SU-DHL-6 (cell line): ENCODE measurements at regions not wholly inside any gene's neighbourhood (a gene's known extent, or its start where the extent isn't known, plus 50 kb on each side); places are given as distances from the start of the nearest gene placed in this dataset.

Experiments used
- H2AFZ ChIP-seq: fragments of 200-600 bp; sonication (generic); 2 replicates; pipeline ENCODE4 v1.6.1; 2014; ENCODE audit warnings: low read depth, mild to moderate bottlenecking, moderate library complexity, mixed read lengths, antibody characterized with exemption, low read length; ENCODE audit not compliant: severe bottlenecking
- H3F3A ChIP-seq: fragments of 200-600 bp; shearing (Covaris generic); 2 replicates; pipeline ENCODE4 v1.6.0; 2016; ENCODE audit warnings: antibody characterized with exemption, mild to moderate bottlenecking; ENCODE audit not compliant: insufficient read depth
- H3K27ac ChIP-seq: fragments of 200-600 bp; sonication (generic); 2 replicates; pipeline ENCODE4 v1.5.1; 2016; ENCODE audit warnings: low read depth, mild to moderate bottlenecking, low read length, moderate library complexity, mixed read lengths
- H3K27me3 ChIP-seq: fragments of 200-600 bp; sonication (generic), shearing (Covaris generic); 2 replicates; pipeline ENCODE4 v1.6.0; 2014; ENCODE audit warnings: mild to moderate bottlenecking, low read length
- H3K36me3 ChIP-seq: fragments of 200-600 bp; sonication (generic); 2 replicates; pipeline ENCODE4 v1.6.1; 2014; ENCODE audit warnings: mild to moderate bottlenecking, low read length, mixed read lengths
- H3K4me2 ChIP-seq: fragments of 300-600, 200-600 bp; shearing (Covaris generic), sonication (generic); 2 replicates; pipeline ENCODE4 v1.6.0; 2014; ENCODE audit warnings: low read length, low read depth, mild to moderate bottlenecking; ENCODE audit not compliant: poor library complexity, severe bottlenecking
- H3K4me3 ChIP-seq: fragments of 200-600 bp; sonication (generic); 2 replicates; pipeline ENCODE4 v1.5.1; 2014; ENCODE audit warnings: antibody characterized with exemption, low read length, mild to moderate bottlenecking, mixed read lengths; ENCODE audit not compliant: insufficient read depth, poor library complexity, severe bottlenecking
- H3K79me2 ChIP-seq: fragments of 200-600 bp; sonication (generic); 2 replicates; pipeline ENCODE4 v1.6.1; 2014; ENCODE audit warnings: mild to moderate bottlenecking, low read length, moderate library complexity; ENCODE audit not compliant: insufficient read depth
- H3K9ac ChIP-seq: fragments of 200-600 bp; sonication (generic); 2 replicates; pipeline ENCODE4 v1.7.0; 2014; ENCODE audit warnings: mild to moderate bottlenecking, low read length
- H3K9me2 ChIP-seq: fragments of 200-600 bp; sonication (generic); replicated peaks from 2 replicates; pipeline ENCODE4 v1.6.1; 2014; ENCODE audit warnings: low read length; ENCODE audit not compliant: insufficient read depth
- H3K9me3 ChIP-seq: fragments of 200-600 bp; sonication (generic); 2 replicates; pipeline ENCODE4 v1.6.1; 2014; ENCODE audit warnings: low read length, mixed read lengths; ENCODE audit not compliant: insufficient read depth
- H4K20me1 ChIP-seq: fragments of 200-600 bp; sonication (generic); 2 replicates; pipeline ENCODE4 v1.6.1; 2014; ENCODE audit warnings: low read depth, mild to moderate bottlenecking, antibody characterized with exemption, low read length, moderate library complexity, mixed read lengths
- CTCF ChIP-seq: fragments of 200-600 bp; sonication (generic); IDR thresholded peaks from one replicate; pipeline ENCODE4 v1.5.1; 2017; ENCODE audit warnings: antibody characterized with exemption, mild to moderate bottlenecking, low read length, moderate library complexity; ENCODE audit not compliant: insufficient read depth, poor library complexity, severe bottlenecking
- EZH2phosphoT487 ChIP-seq: fragments of 200-600 bp; sonication (generic), shearing (Covaris generic); conservative IDR thresholded peaks from 2 replicates; pipeline ENCODE4 v1.6.1; 2018; ENCODE audit warnings: mild to moderate bottlenecking, antibody characterized with exemption, low read length, moderate library complexity, mixed read lengths

- Histone ChIP-seq H3K9me2 (no peaks in the 10 kb centered on the region), H3K4me2 (no peak overlapping the region), H3K9me3 (no peaks in the 10 kb centered on the region), H4K20me1 (no peaks in the 10 kb centered on the region), H3F3A (no peaks in the 10 kb centered on the region), H3K9ac (no peak overlapping the region), H3K36me3 (no peaks in the 10 kb centered on the region), H2AFZ (no peak overlapping the region), H3K27me3 (no peaks in the 10 kb centered on the region), H3K4me3 (no peak overlapping the region), H3K79me2 (no peaks in the 10 kb centered on the region), H3K27ac (no peak overlapping the region)
- TF ChIP-seq EZH2phosphoT487 (no peak), CTCF (no peak)
These were observed 53.9 kb upstream of the CPEB4 start for GRCh38 chr5:173834071-173834771.

GRCh38 chr5:173835131-173835530 lies 53.0 kb upstream of the CPEB4 start:
- no peaks in the 10 kb centered on the region for H3K36me3 ChIP-seq
- H4K20me1 ChIP-seq, result no peaks in the 10 kb centered on the region
- H3K27me3 ChIP-seq, result no peaks in the 10 kb centered on the region
- no peak overlapping the region for H3K9ac ChIP-seq
- no peak overlapping the region for H3K4me2 ChIP-seq
- H3K9me2 ChIP-seq, result no peaks in the 10 kb centered on the region
- no peaks in the 10 kb centered on the region for H3F3A ChIP-seq
- no peaks in the 10 kb centered on the region for H3K9me3 ChIP-seq
- H3K27ac ChIP-seq, result no peak overlapping the region
- TF ChIP-seq EZH2phosphoT487, result no peak
- no peak for TF ChIP-seq CTCF
- no peak overlapping the region for H3K4me3 ChIP-seq
- no peak overlapping the region for H2AFZ ChIP-seq
- H3K79me2 ChIP-seq, result no peaks in the 10 kb centered on the region

GRCh38 chr5:173835661-173836060 lies 52.5 kb upstream of the CPEB4 start:
- no peak overlapping the region for H3K9ac ChIP-seq
- H3K79me2 ChIP-seq, result no peaks in the 10 kb centered on the region
- no peaks in the 10 kb centered on the region for H4K20me1 ChIP-seq
- H3K4me2 ChIP-seq, result no peak overlapping the region
- no peaks in the 10 kb centered on the region for H3K9me2 ChIP-seq
- H3K36me3 ChIP-seq, result no peaks in the 10 kb centered on the region
- no peak overlapping the region for H2AFZ ChIP-seq
- H3K9me3 ChIP-seq, result no peaks in the 10 kb centered on the region
- H3K4me3 ChIP-seq, result no peak overlapping the region
- TF ChIP-seq EZH2phosphoT487 (no peak), CTCF (no peak)
- H3K27ac ChIP-seq, result no peak overlapping the region
- H3K27me3 ChIP-seq, result no peaks in the 10 kb centered on the region
- H3F3A ChIP-seq, result no peaks in the 10 kb centered on the region
